ENCODE measurements at regions not wholly inside any gene's neighbourhood (a gene's known extent, or its start where the extent isn't known, plus 50 kb on each side); places are given as distances from the start of the nearest gene placed in this dataset.

DNA sequence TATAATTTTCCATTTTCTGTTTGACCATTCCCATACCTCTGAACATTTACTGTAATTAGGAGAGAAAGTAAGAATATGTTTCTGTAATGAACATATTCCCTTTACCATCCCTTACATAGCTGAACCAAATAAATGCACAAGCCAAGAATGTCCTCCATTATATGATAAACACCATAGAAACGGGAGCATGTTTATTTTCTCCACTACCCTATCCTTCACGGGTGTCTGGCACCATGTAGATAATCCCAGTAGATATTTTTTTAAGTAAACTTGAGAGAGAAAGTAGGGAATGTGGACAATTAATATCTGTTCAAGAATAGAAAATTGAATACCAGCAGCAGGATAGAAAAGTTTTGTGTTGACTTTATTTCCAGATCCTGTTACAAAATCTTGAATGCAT is 928.4 kb downstream of the EFNB2 start:
- TF ChIP-seq CTCF (conservative IDR thresholded peaks at IDR 0.05 in 1 of 2, IDR thresholded peaks at IDR 0.05 in 1 of 2; ENCODE audit: low read depth in 1 of 2, low read length in 2 of 2) (no peak), EZH2 (IDR thresholded peaks at IDR 0.05; ENCODE audit: low read length, missing control alignments) (no peak)
